ENCODE measurements at regions not wholly inside any gene's neighbourhood (a gene's known extent, or its start where the extent isn't known, plus 50 kb on each side); places are given as distances from the start of the nearest gene placed in this dataset.

DNA sequence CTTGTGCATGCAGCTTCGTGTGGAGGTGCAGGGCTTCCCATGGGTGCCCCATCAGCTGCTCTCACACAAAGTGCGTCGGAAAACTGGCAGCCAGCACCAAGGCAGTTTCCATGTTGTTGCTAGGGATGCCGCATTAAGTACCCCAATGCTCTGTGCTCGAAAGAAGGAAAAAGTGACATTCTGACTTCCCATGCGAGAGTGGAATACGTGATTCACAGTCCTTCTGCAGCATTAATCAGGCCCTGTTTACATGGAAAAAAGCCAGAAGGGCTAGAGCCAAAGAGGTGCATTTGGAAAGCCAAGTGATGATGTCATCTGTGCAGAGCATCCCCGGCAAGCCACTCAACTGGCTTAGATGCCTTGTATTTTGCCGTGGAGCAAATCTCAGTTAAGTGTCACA lies 258.3 kb downstream of the GATA3 start:
- BruUV-seq (replicated peaks) = no TSS peak
- ATAC-seq (no peak), DNase-seq (ENCODE audit: low read depth, low spot score) (no peak), FAIRE-seq (no peak)
- Histone ChIP-seq H3K79me2 (ENCODE audit: control insufficient read depth, insufficient read depth, low read length) (no peaks in the 10 kb centered on the region), H3K27me3 (replicated peaks in 1 of 2; ENCODE audit: control insufficient read depth in 2 of 2, insufficient read depth in 2 of 2, low read length in 1 of 2) (no peaks in the 10 kb centered on the region), H3K36me3 (ENCODE audit: control insufficient read depth in 2 of 2, insufficient read depth in 2 of 2, low read length in 1 of 2) (no peaks in the 10 kb centered on the region), H3K4me3 (no peak overlapping the region), H4K20me1 (ENCODE audit: control insufficient read depth, insufficient read depth) (no peaks in the 10 kb centered on the region), H2AFZ (ENCODE audit: control insufficient read depth, low read depth, low read length) (no peak overlapping the region), H3K27ac (ENCODE audit: control insufficient read depth, insufficient read depth) (no peak overlapping the region), H3K4me2 (ENCODE audit: control insufficient read depth, insufficient read depth) (no peak overlapping the region), H3K9ac (ENCODE audit: control insufficient read depth, insufficient read depth, low read length) (no peak overlapping the region), H3K4me1 (ENCODE audit: control insufficient read depth, insufficient read depth, low read length) (no peaks in the 10 kb centered on the region), H3K9me3 (replicated peaks; ENCODE audit: control insufficient read depth, insufficient read depth, low read length) (no peaks in the 10 kb centered on the region)
- intact Hi-C loops (cut with micrococcal nuclease; ENCODE audit: unreplicated experiment) (no loop called here), in situ Hi-C loops (cut with MboI) (no loop called here)
- 44% methylated on average over 9 of the region's 9 CpGs for WGBS (ENCODE audit: insufficient coverage, insufficient replicate concordance, low lambda C conversion rate, missing lambda C conversion rate)
- ChIA-PET SMC1A (ENCODE audit: uncharacterized antibody, unreplicated experiment) (no interaction called here), CTCF (no interaction called here), RAD21 (ENCODE audit: unreplicated experiment) (no interaction called here), POLR2A (no interaction called here)
- TF ChIP-seq HDAC6 (IDR thresholded peaks at IDR 0.05; ENCODE audit: unreplicated experiment) (no peak), BMI1 (IDR thresholded peaks at IDR 0.05; ENCODE audit: borderline replicate concordance) (no peak)

DNA sequence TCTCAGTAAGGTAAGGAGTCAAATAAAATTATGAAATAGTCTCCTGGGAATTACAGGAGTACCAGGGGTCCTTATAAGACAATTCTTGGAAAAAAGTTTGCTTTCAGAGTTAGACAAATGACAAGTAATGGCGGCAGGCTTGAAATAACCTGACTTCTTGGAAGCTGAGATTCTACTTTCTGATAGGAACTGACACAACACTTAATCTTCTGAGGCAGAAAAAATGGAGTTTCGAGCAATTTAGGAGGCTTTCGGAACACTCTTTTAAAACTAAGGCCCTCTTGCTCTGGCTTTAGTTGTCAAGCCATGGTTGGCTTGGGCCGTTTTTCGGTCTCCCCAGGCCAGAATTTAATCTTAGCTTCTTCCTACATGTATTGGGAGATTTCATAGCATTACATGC lies 260.0 kb downstream of the GATA3 start:
- Histone ChIP-seq H4K20me1 (ENCODE audit: control insufficient read depth, insufficient read depth) (no peaks in the 10 kb centered on the region), H3K79me2 (ENCODE audit: control insufficient read depth, insufficient read depth, low read length) (no peaks in the 10 kb centered on the region), H2AFZ (ENCODE audit: control insufficient read depth, low read depth, low read length) (no peak overlapping the region), H3K9me3 (replicated peaks; ENCODE audit: control insufficient read depth, insufficient read depth, low read length) (no peaks in the 10 kb centered on the region), H3K9ac (ENCODE audit: control insufficient read depth, insufficient read depth, low read length) (no peak overlapping the region), H3K4me2 (ENCODE audit: control insufficient read depth, insufficient read depth) (no peak overlapping the region), H3K27ac (ENCODE audit: control insufficient read depth, insufficient read depth) (no peak overlapping the region), H3K4me1 (ENCODE audit: control insufficient read depth, insufficient read depth, low read length) (no peaks in the 10 kb centered on the region), H3K36me3 (ENCODE audit: control insufficient read depth in 2 of 2, insufficient read depth in 2 of 2, low read length in 1 of 2) (no peaks in the 10 kb centered on the region), H3K27me3 (replicated peaks in 1 of 2; ENCODE audit: control insufficient read depth in 2 of 2, insufficient read depth in 2 of 2, low read length in 1 of 2) (no peaks in the 10 kb centered on the region), H3K4me3 (no peak overlapping the region)
- WGBS (ENCODE audit: insufficient coverage, insufficient replicate concordance, low lambda C conversion rate, missing lambda C conversion rate) = 1% methylated on average over 5 of the region's 5 CpGs
- no TSS peak for BruUV-seq (replicated peaks)
- CTCF ChIA-PET = no interaction called here
- intact Hi-C loops (cut with micrococcal nuclease; ENCODE audit: unreplicated experiment) = no loop called here
- RAD21 ChIA-PET (ENCODE audit: unreplicated experiment) = no interaction called here
- DNase-seq (ENCODE audit: low read depth, low spot score) = no peak
- TF ChIP-seq, protein P1, sequence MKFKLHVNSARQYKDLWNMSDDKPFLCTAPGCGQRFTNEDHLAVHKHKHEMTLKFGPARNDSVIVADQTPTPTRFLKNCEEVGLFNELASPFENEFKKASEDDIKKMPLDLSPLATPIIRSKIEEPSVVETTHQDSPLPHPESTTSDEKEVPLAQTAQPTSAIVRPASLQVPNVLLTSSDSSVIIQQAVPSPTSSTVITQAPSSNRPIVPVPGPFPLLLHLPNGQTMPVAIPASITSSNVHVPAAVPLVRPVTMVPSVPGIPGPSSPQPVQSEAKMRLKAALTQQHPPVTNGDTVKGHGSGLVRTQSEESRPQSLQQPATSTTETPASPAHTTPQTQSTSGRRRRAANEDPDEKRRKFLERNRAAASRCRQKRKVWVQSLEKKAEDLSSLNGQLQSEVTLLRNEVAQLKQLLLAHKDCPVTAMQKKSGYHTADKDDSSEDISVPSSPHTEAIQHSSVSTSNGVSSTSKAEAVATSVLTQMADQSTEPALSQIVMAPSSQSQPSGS (IDR thresholded peaks at IDR 0.05; ENCODE audit: low read length) = no peak
- no peak for TF ChIP-seq E2F4 (IDR thresholded peaks at IDR 0.05; ENCODE audit: low read depth, low read length)
- no peak for TF ChIP-seq ZSCAN29 (IDR thresholded peaks at IDR 0.05)
- TF ChIP-seq MEF2B (IDR thresholded peaks at IDR 0.05; ENCODE audit: partially characterized antibody, poor library complexity, severe bottlenecking) = no peak
- no peak for TF ChIP-seq HDAC6 (IDR thresholded peaks at IDR 0.05; ENCODE audit: unreplicated experiment)
- no peak for TF ChIP-seq CHD1 (IDR thresholded peaks at IDR 0.05; ENCODE audit: low read depth, low read length)
- POLR2A ChIA-PET = no interaction called here
- ATAC-seq = no peak
- in situ Hi-C loops (cut with MboI) = no loop called here
- SMC1A ChIA-PET (ENCODE audit: uncharacterized antibody, unreplicated experiment) = no interaction called here
- FAIRE-seq = no peak
